ENCODE measurements at regions not wholly inside any gene's neighbourhood (a gene's known extent, or its start where the extent isn't known, plus 50 kb on each side); places are given as distances from the start of the nearest gene placed in this dataset.

DNA sequence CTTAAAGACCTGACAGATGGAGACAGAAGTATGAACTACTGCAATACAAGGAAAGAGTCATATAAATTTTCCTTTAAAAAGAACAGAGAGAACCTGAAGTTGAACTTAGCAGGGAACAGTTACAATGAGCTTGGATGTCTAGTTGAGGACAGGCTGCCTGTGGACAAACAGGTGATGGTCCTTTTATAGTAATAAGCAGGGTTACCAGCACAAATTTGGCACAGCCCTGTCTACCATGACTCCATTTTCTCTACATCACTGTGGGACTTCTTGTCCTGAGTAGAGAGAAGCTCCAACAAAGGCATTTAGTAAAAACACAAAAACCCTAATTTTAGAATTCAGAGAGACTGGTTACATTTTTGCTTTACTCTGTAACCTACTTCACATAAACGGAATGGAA lies 448.1 kb downstream of the PLCL1 start:
- no peak overlapping the region for H3K27ac ChIP-seq

DNA sequence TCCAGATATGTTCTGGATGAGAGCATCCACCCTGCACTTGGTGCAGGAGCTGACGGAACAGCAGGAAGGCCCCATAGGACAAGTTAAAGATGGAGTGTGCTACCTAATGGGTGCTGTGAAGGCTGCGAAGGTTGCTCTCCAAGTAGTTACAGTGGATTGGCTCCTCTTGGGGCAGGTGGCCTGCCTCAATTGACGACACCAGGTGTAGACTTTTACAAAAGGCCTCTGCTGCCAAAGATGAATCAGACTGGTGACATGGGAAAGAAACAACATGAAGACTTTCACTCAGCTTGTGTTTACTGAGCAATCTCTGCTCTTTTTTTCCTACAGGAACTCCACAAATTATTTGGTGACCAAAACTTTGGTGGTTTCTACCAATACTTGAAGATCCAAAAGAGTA lies 437.7 kb downstream of the PLCL1 start:
- no peak overlapping the region for H3K4me3 ChIP-seq (replicated peaks in 1 of 3)
- no peak overlapping the region for H3K27ac ChIP-seq
- H3K27me3 ChIP-seq: no peaks in the 10 kb centered on the region
- TF ChIP-seq, protein P1, sequence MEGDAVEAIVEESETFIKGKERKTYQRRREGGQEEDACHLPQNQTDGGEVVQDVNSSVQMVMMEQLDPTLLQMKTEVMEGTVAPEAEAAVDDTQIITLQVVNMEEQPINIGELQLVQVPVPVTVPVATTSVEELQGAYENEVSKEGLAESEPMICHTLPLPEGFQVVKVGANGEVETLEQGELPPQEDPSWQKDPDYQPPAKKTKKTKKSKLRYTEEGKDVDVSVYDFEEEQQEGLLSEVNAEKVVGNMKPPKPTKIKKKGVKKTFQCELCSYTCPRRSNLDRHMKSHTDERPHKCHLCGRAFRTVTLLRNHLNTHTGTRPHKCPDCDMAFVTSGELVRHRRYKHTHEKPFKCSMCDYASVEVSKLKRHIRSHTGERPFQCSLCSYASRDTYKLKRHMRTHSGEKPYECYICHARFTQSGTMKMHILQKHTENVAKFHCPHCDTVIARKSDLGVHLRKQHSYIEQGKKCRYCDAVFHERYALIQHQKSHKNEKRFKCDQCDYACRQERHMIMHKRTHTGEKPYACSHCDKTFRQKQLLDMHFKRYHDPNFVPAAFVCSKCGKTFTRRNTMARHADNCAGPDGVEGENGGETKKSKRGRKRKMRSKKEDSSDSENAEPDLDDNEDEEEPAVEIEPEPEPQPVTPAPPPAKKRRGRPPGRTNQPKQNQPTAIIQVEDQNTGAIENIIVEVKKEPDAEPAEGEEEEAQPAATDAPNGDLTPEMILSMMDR (IDR thresholded peaks at IDR 0.05): no peak
- TF ChIP-seq POLR2A (IDR thresholded peaks at IDR 0.05): no peak
- H3K4me1 ChIP-seq: no peaks in the 10 kb centered on the region
- no peak for DNase-seq
- WGBS, 2 donors: 94 to 100% methylated on average over 3 of the region's 3 CpGs
- no peaks in the 10 kb centered on the region for H3K9me3 ChIP-seq
- intact Hi-C loops (cut with DNase I): no loop called here
- no peaks in the 10 kb centered on the region for H3K36me3 ChIP-seq

More for the DNA sequence above, 448.1 kb downstream of the PLCL1 start:
- no peak for DNase-seq
- Histone ChIP-seq H3K4me1 (no peaks in the 10 kb centered on the region), H3K9me3 (no peaks in the 10 kb centered on the region), H3K27me3 (no peaks in the 10 kb centered on the region), H3K4me3 (replicated peaks in 1 of 3) (no peak overlapping the region), H3K36me3 (no peaks in the 10 kb centered on the region)
- 82 to 92% methylated on average over 1 of the region's 1 CpG for WGBS, 2 donors
- TF ChIP-seq POLR2A (IDR thresholded peaks at IDR 0.05): no peak
- TF ChIP-seq, protein P1 (IDR thresholded peaks at IDR 0.05): no peak
- intact Hi-C loops (cut with DNase I): no loop called here

DNA sequence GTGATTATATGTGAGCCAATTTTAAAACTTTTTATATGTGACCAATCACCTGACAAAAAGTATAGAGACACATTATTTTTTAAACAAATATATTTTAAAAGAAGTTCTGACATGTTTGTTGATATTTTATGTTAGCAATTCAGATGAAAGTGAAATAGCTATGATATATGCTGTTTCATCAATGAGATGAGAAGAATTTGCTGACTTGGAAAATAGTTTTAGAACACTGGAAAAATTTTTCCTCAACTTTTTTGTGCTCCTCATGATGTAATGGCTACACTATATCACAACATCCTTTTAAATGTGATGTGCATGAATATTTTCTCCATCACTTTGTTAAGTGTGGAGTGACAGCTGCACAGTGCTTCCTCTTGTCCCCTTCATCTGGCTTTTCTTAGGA lies 434.0 kb downstream of the PLCL1 start:
- H3K9me3 ChIP-seq: no peaks in the 10 kb centered on the region
- intact Hi-C loops (cut with DNase I): no loop called here
- no peaks in the 10 kb centered on the region for H3K4me1 ChIP-seq
- DNase-seq: no peak
- no peak overlapping the region for H3K27ac ChIP-seq
- no peak overlapping the region for H3K4me3 ChIP-seq (replicated peaks in 1 of 3)
- TF ChIP-seq, protein P1 (IDR thresholded peaks at IDR 0.05): no peak
- TF ChIP-seq POLR2A (IDR thresholded peaks at IDR 0.05): no peak
- H3K36me3 ChIP-seq: no peaks in the 10 kb centered on the region
- no peaks in the 10 kb centered on the region for H3K27me3 ChIP-seq

DNA sequence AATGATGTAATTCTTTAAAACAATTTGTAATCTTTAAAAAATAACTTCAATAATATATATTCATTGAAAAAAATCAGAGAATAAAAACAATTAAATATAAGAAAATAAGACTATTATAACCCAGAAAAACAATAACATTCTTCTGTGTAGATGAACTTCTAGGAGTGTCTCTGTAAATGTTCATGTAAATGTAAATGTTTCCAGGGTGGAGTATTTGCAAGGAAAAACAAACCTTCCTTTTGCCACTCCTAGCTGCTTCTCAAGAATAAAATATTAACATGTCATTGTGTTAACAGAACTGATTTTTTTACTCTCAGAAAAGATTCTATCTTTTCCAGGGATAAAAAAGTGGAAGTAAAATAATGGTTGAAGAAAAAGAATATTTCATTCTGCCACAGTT lies 431.9 kb downstream of the PLCL1 start:
- Histone ChIP-seq H3K27ac (no peak overlapping the region), H3K27me3 (no peaks in the 10 kb centered on the region), H3K9me3 (no peaks in the 10 kb centered on the region), H3K36me3 (no peaks in the 10 kb centered on the region), H3K4me3 (replicated peaks in 1 of 3) (no peak overlapping the region), H3K4me1 (no peaks in the 10 kb centered on the region)
- TF ChIP-seq, protein P1 (IDR thresholded peaks at IDR 0.05): no peak
- no peak for TF ChIP-seq POLR2A (IDR thresholded peaks at IDR 0.05)
- intact Hi-C loops (cut with DNase I): no loop called here
- DNase-seq: no peak

DNA sequence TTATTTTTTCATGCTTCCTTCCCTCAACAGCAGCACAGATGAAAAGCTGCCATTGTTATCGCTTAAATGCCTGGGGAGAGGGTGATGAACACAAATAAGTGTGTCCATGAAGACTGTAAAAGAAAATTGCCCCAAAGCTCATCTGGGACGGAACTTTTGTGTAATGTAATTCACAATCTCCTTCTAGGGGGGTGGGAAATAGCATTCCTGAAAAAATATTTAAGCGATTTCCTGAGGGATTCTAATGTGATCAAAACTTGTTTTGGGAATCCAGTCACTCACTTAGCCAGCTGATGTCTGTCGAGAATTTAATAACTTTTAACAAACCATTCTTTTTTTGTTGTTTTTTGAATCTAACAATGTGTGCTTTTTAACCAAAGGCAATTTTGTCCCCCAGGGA lies 427.9 kb downstream of the PLCL1 start:
- TF ChIP-seq, protein P1 (IDR thresholded peaks at IDR 0.05): no peak
- no peak for TF ChIP-seq POLR2A (IDR thresholded peaks at IDR 0.05)
- H3K4me1 ChIP-seq: no peaks in the 10 kb centered on the region
- no peak overlapping the region for H3K4me3 ChIP-seq (replicated peaks in 1 of 3)
- H3K36me3 ChIP-seq: no peaks in the 10 kb centered on the region
- no peak for DNase-seq
- 81 to 91% methylated on average over 4 of the region's 4 CpGs for WGBS, 2 donors
- no peaks in the 10 kb centered on the region for H3K27me3 ChIP-seq
- intact Hi-C loops (cut with DNase I): no loop called here
- H3K27ac ChIP-seq: no peak overlapping the region
- H3K9me3 ChIP-seq: no peaks in the 10 kb centered on the region

Measured in thyroid gland (tissue), 4 donors.